ENCODE measurements at regions not wholly inside any gene's neighbourhood (a gene's known extent, or its start where the extent isn't known, plus 50 kb on each side); places are given as distances from the start of the nearest gene placed in this dataset.
A peak's percentile ranks its signal among the peaks of the same experiment; 100 is the strongest.

DNA sequence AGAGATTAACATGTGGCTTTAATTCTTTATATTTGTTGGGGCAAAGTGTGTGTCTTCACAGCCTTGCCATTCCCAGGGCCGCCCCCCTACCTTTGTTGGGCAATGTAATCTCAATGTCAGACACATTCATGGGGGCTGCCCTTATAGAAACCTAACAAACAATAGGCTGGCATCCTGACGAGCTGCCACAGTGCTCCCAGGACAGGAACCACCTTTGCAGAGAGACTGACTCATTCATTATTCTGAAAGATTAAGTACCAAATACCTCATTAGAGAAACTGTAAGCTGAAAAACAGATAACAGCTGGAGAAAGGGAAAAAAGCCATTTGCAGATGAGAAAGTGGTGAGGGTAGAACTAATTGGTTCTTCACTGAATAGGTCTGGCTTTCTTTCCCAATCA is 1587.5 kb upstream of the PIK3C3 start:
- intact Hi-C loops (cut with DNase I), result no loop called here
- FAIRE-seq (no peak), DNase-seq (no peak)
- no peaks in the 10 kb centered on the region for H3K27me3 ChIP-seq (ENCODE audit: control insufficient read depth, insufficient read depth, low read length)
- H3K36me3 ChIP-seq (ENCODE audit: control insufficient read depth in 2 of 3, insufficient read depth in 3 of 3, low read length in 3 of 3), result no peaks in the 10 kb centered on the region
- no peak overlapping the region for H3K9ac ChIP-seq (ENCODE audit: low read length in 3 of 3)
- no peak for TF ChIP-seq CTCF (IDR thresholded peaks at IDR 0.05; ENCODE audit: borderline replicate concordance, extremely low read depth, insufficient read depth)
- no peaks in the 10 kb centered on the region for H3K4me1 ChIP-seq (ENCODE audit: control insufficient read depth in 2 of 3, insufficient read depth in 2 of 3, low read depth in 1 of 3, low read length in 3 of 3)
- H3K9me3 ChIP-seq (ENCODE audit: control insufficient read depth in 2 of 3, insufficient read depth in 1 of 3, low read length in 3 of 3), result no peaks in the 10 kb centered on the region
- H3K27ac ChIP-seq (ENCODE audit: low read depth in 2 of 2, low read length in 2 of 2), result no peak overlapping the region
- H3K4me3 ChIP-seq (ENCODE audit: low read length in 3 of 3), result no peak overlapping the region

DNA sequence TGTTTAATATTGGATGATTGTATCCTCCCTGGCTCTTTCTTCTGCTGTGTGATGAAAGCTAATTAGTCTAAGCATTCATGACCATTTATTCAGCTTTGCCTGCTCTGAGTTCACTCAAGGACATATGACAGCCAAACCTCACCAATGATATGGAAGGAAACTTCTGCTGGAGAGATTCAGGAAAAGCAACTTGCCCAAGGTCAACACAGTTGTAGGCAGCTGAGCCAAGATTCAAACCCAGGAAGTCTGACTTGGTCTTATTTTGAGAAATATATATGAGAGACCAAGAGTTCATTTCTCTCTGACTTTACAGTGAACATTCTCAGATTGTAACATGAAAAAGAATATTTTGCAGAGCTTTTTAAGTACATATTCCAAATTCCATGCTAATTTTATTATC is 1588.5 kb upstream of the PIK3C3 start:
- H3K4me3 ChIP-seq (ENCODE audit: low read length in 3 of 3), result no peak overlapping the region
- no peak for TF ChIP-seq CTCF (IDR thresholded peaks at IDR 0.05; ENCODE audit: borderline replicate concordance, extremely low read depth, insufficient read depth)
- H3K4me1 ChIP-seq (ENCODE audit: control insufficient read depth in 2 of 3, insufficient read depth in 2 of 3, low read depth in 1 of 3, low read length in 3 of 3), result no peaks in the 10 kb centered on the region
- H3K9me3 ChIP-seq (ENCODE audit: control insufficient read depth in 2 of 3, insufficient read depth in 1 of 3, low read length in 3 of 3), result no peaks in the 10 kb centered on the region
- intact Hi-C loops (cut with DNase I), result no loop called here
- no peak overlapping the region for H3K9ac ChIP-seq (ENCODE audit: low read length in 3 of 3)
- H3K36me3 ChIP-seq (ENCODE audit: control insufficient read depth in 2 of 3, insufficient read depth in 3 of 3, low read length in 3 of 3), result no peaks in the 10 kb centered on the region
- DNase-seq, result no peak
- no peaks in the 10 kb centered on the region for H3K27me3 ChIP-seq (ENCODE audit: control insufficient read depth, insufficient read depth, low read length)
- H3K27ac ChIP-seq (ENCODE audit: low read depth in 2 of 2, low read length in 2 of 2), result no peak overlapping the region
- FAIRE-seq, result no peak

DNA sequence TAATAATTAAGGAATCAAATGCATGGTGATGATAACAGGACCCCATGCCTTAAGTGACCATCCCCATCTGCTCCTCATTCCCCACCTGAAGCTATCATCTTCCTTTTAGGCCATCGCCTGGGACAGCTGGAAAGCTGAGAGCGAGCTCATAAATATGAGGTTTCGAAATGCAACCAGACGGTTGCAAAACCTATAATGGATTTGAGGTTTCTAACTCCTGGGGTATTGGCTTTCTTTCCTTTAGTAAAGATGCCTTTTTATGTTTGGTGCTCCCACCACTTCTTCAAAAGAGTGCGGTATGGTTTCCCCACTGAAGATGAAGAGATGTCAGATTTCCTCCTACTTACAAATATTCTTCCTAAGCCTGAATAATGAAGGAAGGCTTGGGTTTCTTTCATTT is 1589.5 kb upstream of the PIK3C3 start:
- Histone ChIP-seq H3K4me3 (ENCODE audit: low read length in 3 of 3) (no peak overlapping the region), H3K9ac (ENCODE audit: low read length in 3 of 3) (no peak overlapping the region), H3K9me3 (ENCODE audit: control insufficient read depth in 2 of 3, insufficient read depth in 1 of 3, low read length in 3 of 3) (no peaks in the 10 kb centered on the region), H3K27ac (ENCODE audit: low read depth in 2 of 2, low read length in 2 of 2) (no peak overlapping the region), H3K36me3 (ENCODE audit: control insufficient read depth in 2 of 3, insufficient read depth in 3 of 3, low read length in 3 of 3) (no peaks in the 10 kb centered on the region), H3K27me3 (ENCODE audit: control insufficient read depth, insufficient read depth, low read length) (no peaks in the 10 kb centered on the region), H3K4me1 (ENCODE audit: control insufficient read depth in 2 of 3, insufficient read depth in 2 of 3, low read depth in 1 of 3, low read length in 3 of 3) (no peaks in the 10 kb centered on the region)
- intact Hi-C loops (cut with DNase I), result no loop called here
- DNase-seq (no peak), FAIRE-seq (no peak)
- no peak for TF ChIP-seq CTCF (IDR thresholded peaks at IDR 0.05; ENCODE audit: borderline replicate concordance, extremely low read depth, insufficient read depth)

GRCh38 chr18:40360558-40360957 is 1594.5 kb upstream of the PIK3C3 start:
- no peak for FAIRE-seq
- Histone ChIP-seq H3K36me3 (ENCODE audit: control insufficient read depth in 2 of 3, insufficient read depth in 3 of 3, low read length in 3 of 3) (no peaks in the 10 kb centered on the region), H3K9me3 (ENCODE audit: control insufficient read depth in 2 of 3, insufficient read depth in 1 of 3, low read length in 3 of 3) (no peaks in the 10 kb centered on the region), H3K4me3 (ENCODE audit: low read length in 3 of 3) (no peak overlapping the region), H3K9ac (ENCODE audit: low read length in 3 of 3) (no peak overlapping the region), H3K27me3 (ENCODE audit: control insufficient read depth, insufficient read depth, low read length) (no peaks in the 10 kb centered on the region), H3K27ac (ENCODE audit: low read depth in 2 of 2, low read length in 2 of 2) (no peak overlapping the region), H3K4me1 (ENCODE audit: control insufficient read depth in 2 of 3, insufficient read depth in 2 of 3, low read depth in 1 of 3, low read length in 3 of 3) (no peaks in the 10 kb centered on the region)
- DNase-seq, result peak in 2 of 5 donors; percentile 13 to 14
- intact Hi-C loops (cut with DNase I), result no loop called here
- no peak for TF ChIP-seq CTCF (IDR thresholded peaks at IDR 0.05; ENCODE audit: borderline replicate concordance, extremely low read depth, insufficient read depth)
